K562 (cell line): ENCODE measurements at regions not wholly inside any gene's neighbourhood (a gene's known extent, or its start where the extent isn't known, plus 50 kb on each side); places are given as distances from the start of the nearest gene placed in this dataset.

Experiments
- ATAC-seq: fragments of 200-7000 bp; cut with Tn5 transposase; 3 replicates; pipeline ENCODE4 v1.9.1; 2020; ENCODE audit warnings: moderate library complexity
- BruUV-seq: library from RNA; stranded (reverse); fragments of 400-500 nt; replicated peaks from 2 replicates; lab custom pipeline; 2021; lab: Mats Ljungman, UMichigan
- CTCF ChIA-PET: fragments of 300-600 bp; formaldehyde crosslinking; extraction: SDS; loops from one replicate; lab custom pipeline; 2021; ENCODE audit warnings: low intra/inter-chr PET ratio; lab: Yijun Ruan, JAX
- POLR2A ChIA-PET: fragments of 300-600, 350-650 bp; sonication (Branson Sonifier 250); formaldehyde crosslinking; extraction: SDS; loops from one replicate; lab custom pipeline; 2021; ENCODE audit warnings: antibody characterized with exemption, inconsistent platforms; lab: Yijun Ruan, JAX
- DNase-seq, 4 experiments: peaks; one replicate each; pipeline versions ENCODE4 v3.0.0 to v3.0.0-alpha.2; 2011 to 2018; ENCODE audit warnings: low spot score in 3 of 4, mixed read lengths in 3 of 4; ENCODE audit errors: extremely low read depth in 1 of 4
- FAIRE-seq: peaks from 2 replicates; lab custom pipeline; 2011; peaks lifted over from hg19 to GRCh38; lab: Jason Lieb, UNC
- H2AFZ ChIP-seq: 2 replicates; pipeline ENCODE4 v1.6.0; 2011; ENCODE audit warnings: low read depth, low read length, control low read depth, inconsistent platforms
- H3K27ac ChIP-seq: fragments of 200-600 bp; 3 replicates; pipeline ENCODE4 v1.8.0; 2011; ENCODE audit warnings: low read depth, mild to moderate bottlenecking, control low read depth, inconsistent platforms, low read length, moderate library complexity, mixed read lengths; ENCODE audit errors: extremely low read depth
- H3K27me3 ChIP-seq, 2 experiments: fragments of 300-600 bp in 1 of 2; 2 replicates in 1 of 2; 3 replicates in 1 of 2; pipeline versions ENCODE4 v1.6.0 to v1.8.0; 2011; ENCODE audit warnings: inconsistent platforms in 2 of 2, low read length in 2 of 2, mild to moderate bottlenecking in 1 of 2, mixed read lengths in 1 of 2, moderate library complexity in 1 of 2; ENCODE audit not compliant: control insufficient read depth in 2 of 2, insufficient read depth in 2 of 2
- H3K36me3 ChIP-seq: fragments of 300-600 bp; 3 replicates; pipeline ENCODE4 v1.8.0; 2011; ENCODE audit warnings: mild to moderate bottlenecking, low read length, inconsistent platforms; ENCODE audit not compliant: control insufficient read depth, insufficient read depth
- H3K4me1 ChIP-seq, 2 experiments: fragments of 200-600 bp in 1 of 2; replicated peaks in 1 of 2; 2 replicates in 1 of 2; 3 replicates in 1 of 2; pipeline versions ENCODE4 v1.5.1 to v1.8.0; 2011; ENCODE audit warnings: inconsistent platforms in 2 of 2, low read length in 2 of 2, mild to moderate bottlenecking in 1 of 2, mixed read lengths in 1 of 2, moderate library complexity in 1 of 2; ENCODE audit not compliant: control insufficient read depth in 2 of 2, insufficient read depth in 2 of 2
- H3K4me2 ChIP-seq: 2 replicates; pipeline ENCODE4 v1.6.1; 2011; ENCODE audit warnings: low read length, control low read depth, inconsistent platforms, mixed read lengths; ENCODE audit not compliant: insufficient read depth
- H3K4me3 ChIP-seq: fragments of 200-600 bp; sonication (generic), shearing (Covaris generic); 2 replicates; pipeline ENCODE4 v1.5.1; 2016; ENCODE audit warnings: control low read depth, inconsistent platforms
- H3K79me2 ChIP-seq: fragments of 200-600 bp; 3 replicates; pipeline ENCODE4 v1.8.0; 2011; ENCODE audit warnings: low read length, inconsistent platforms; ENCODE audit not compliant: control insufficient read depth, insufficient read depth
- H3K9ac ChIP-seq, 2 experiments: 2 replicates each; pipeline versions ENCODE4 v1.6.0 to v1.6.1; 2011; ENCODE audit warnings: low read depth in 2 of 2, low read length in 2 of 2, control low read depth in 1 of 2, inconsistent platforms in 1 of 2, mild to moderate bottlenecking in 1 of 2, mixed read lengths in 1 of 2; ENCODE audit not compliant: insufficient read depth in 1 of 2
- H3K9me1 ChIP-seq: one replicate; pipeline ENCODE4 v1.6.0; 2011; ENCODE audit warnings: inconsistent platforms, mild to moderate bottlenecking, low read length, moderate library complexity; ENCODE audit not compliant: control insufficient read depth, insufficient read depth
- H3K9me3 ChIP-seq: replicated peaks from 2 replicates; pipeline ENCODE4 v1.5.1; 2011; ENCODE audit warnings: low read depth, low read length, inconsistent platforms; ENCODE audit not compliant: control insufficient read depth, insufficient read depth
- H4K20me1 ChIP-seq: replicated peaks from 2 replicates; pipeline ENCODE4 v1.6.1; 2011; ENCODE audit warnings: low read length, inconsistent platforms, mixed read lengths; ENCODE audit not compliant: control insufficient read depth, insufficient read depth
- KLF6 ChIP-seq: fragments of 250-450 bp; sonication (Bioruptor Pico); IDR thresholded peaks from 2 replicates; pipeline ENCODE4 v1.4.0; 2020; ENCODE audit warnings: mild to moderate bottlenecking, moderate library complexity, borderline replicate concordance
- NEUROD1 ChIP-seq: fragments of 150-350 bp; IDR thresholded peaks from 2 replicates; pipeline ENCODE4 v1.6.1; 2014; ENCODE audit warnings: borderline replicate concordance, low read length, low read depth; ENCODE audit not compliant: partially characterized antibody
- NFXL1 ChIP-seq: fragments of 450-650 bp; formaldehyde crosslinking; IDR thresholded peaks from 2 replicates; pipeline ENCODE4 v1.4.0; 2021; ENCODE audit warnings: mild to moderate bottlenecking
- NR4A1 ChIP-seq, 2 experiments: fragments of 250-450 bp in 1 of 2; fragments of 450-650 bp in 1 of 2; sonication (Bioruptor Pico) in 1 of 2; IDR thresholded peaks; 2 replicates each; pipeline versions ENCODE4 v1.4.0 to v1.6.1; 2016 to 2020; ENCODE audit warnings: mild to moderate bottlenecking in 2 of 2, missing compliant biosample characterization in 1 of 2, missing genetic modification characterization in 1 of 2, moderate library complexity in 1 of 2
- THRA ChIP-seq: fragments of 450-650 bp; IDR thresholded peaks from 2 replicates; pipeline ENCODE4 v1.6.1; 2017; ENCODE audit warnings: mild to moderate bottlenecking, moderate library complexity
- U2AF2 ChIP-seq: fragments of 200-400 bp; formaldehyde crosslinking; optimal IDR thresholded peaks from 2 replicates; pipeline ENCODE3; 2017; ENCODE audit warnings: low read depth, mild to moderate bottlenecking, low read length
- VEZF1 ChIP-seq: fragments of 200-800 bp; sonication (Bioruptor generic); IDR thresholded peaks from 2 replicates; pipeline ENCODE4 v1.6.1; 2017; ENCODE audit warnings: missing genetic modification characterization, missing compliant biosample characterization
- ZBTB33 ChIP-seq: sonication (generic); formaldehyde crosslinking; IDR thresholded peaks from 2 replicates; pipeline ENCODE4 v1.8.1; 2023; ENCODE audit warnings: mild to moderate bottlenecking, missing genetic modification reagents
- ZNF197 ChIP-seq: fragments of 200-800 bp; sonication (Bioruptor generic); IDR thresholded peaks from 2 replicates; pipeline ENCODE4 v1.6.1; 2016; ENCODE audit warnings: low read depth, missing genetic modification characterization, missing compliant biosample characterization
- ZNF253 ChIP-seq: fragments of 250-450 bp; sonication (Bioruptor Pico); conservative IDR thresholded peaks from 2 replicates; pipeline ENCODE4 v1.6.1; 2021; ENCODE audit warnings: mild to moderate bottlenecking
- WGBS: fragments of 100-300 bp; shearing (Covaris generic); methylation state at CpG from one replicate; pipeline ENCODE4 v1.1.6; 2016; ENCODE audit warnings: low coverage, mixed read lengths; ENCODE audit not compliant: insufficient coverage; ENCODE audit errors: missing lambda C conversion rate; 5-methylcytosine and 5-hydroxymethylcytosine counted together
- in situ Hi-C: fragments of 300-500 bp; cut with MboI; formaldehyde crosslinking; loops from 4 replicates; pipeline ENCODE4 v1.15.0; 2018; ENCODE audit warnings: inconsistent platforms, mixed read lengths
- intact Hi-C: fragments of 100-400 bp; cut with micrococcal nuclease; formaldehyde crosslinking; loops from 2 replicates; pipeline ENCODE4 v1.14.2; 2022

GRCh38 chr5:96294884-96295202 lies 138.2 kb downstream of the PCSK1 start:
- FAIRE-seq (no peak), DNase-seq (no peak), ATAC-seq (no peak)
- no peak for TF ChIP-seq NR4A1 (CRISPR knock-in tag; IDR thresholded peaks at IDR 0.05)
- no peak for TF ChIP-seq NR4A1 (tag; IDR thresholded peaks at IDR 0.05)
- in situ Hi-C loops: no loop called here
- no peaks in the 10 kb centered on the region for H3K9me1 ChIP-seq
- intact Hi-C loops: no loop called here
- H3K36me3 ChIP-seq: no peaks in the 10 kb centered on the region
- ChIA-PET CTCF (no interaction called here), POLR2A (no interaction called here)
- no peaks in the 10 kb centered on the region for H3K9me3 ChIP-seq
- no TSS peak for BruUV-seq
- no peak overlapping the region for H3K4me2 ChIP-seq
- H4K20me1 ChIP-seq: no peaks in the 10 kb centered on the region
- no peak overlapping the region for H2AFZ ChIP-seq
- H3K27ac ChIP-seq: no peak overlapping the region
- no peak overlapping the region for H3K4me3 ChIP-seq
- H3K79me2 ChIP-seq: no peaks in the 10 kb centered on the region
- H3K27me3 ChIP-seq: no peaks in the 10 kb centered on the region
- no peak overlapping the region for H3K9ac ChIP-seq
- H3K4me1 ChIP-seq: no peaks in the 10 kb centered on the region

- in situ Hi-C loops: no loop called here
- no peaks in the 10 kb centered on the region for H3K79me2 ChIP-seq
- H3K9me3 ChIP-seq: no peaks in the 10 kb centered on the region
- FAIRE-seq (no peak), ATAC-seq (no peak), DNase-seq (no peak)
- no peak overlapping the region for H3K4me2 ChIP-seq
- no peaks in the 10 kb centered on the region for H3K9me1 ChIP-seq
- ChIA-PET POLR2A (no interaction called here), CTCF (no interaction called here)
- no peaks in the 10 kb centered on the region for H3K36me3 ChIP-seq
- H3K9ac ChIP-seq: no peak overlapping the region
- no TSS peak for BruUV-seq
- no peaks in the 10 kb centered on the region for H4K20me1 ChIP-seq
- 0% methylated on average over 2 of the region's 2 CpGs for WGBS
- H2AFZ ChIP-seq: no peak overlapping the region
- H3K4me3 ChIP-seq: no peak overlapping the region
- H3K4me1 ChIP-seq: no peaks in the 10 kb centered on the region
- no peaks in the 10 kb centered on the region for H3K27me3 ChIP-seq
- no peak overlapping the region for H3K27ac ChIP-seq
- intact Hi-C loops: no loop called here
- TF ChIP-seq VEZF1 (no peak), ZNF253 (CRISPR knock-in tag) (no peak), KLF6 (CRISPR knock-in tag) (no peak), ZBTB33 (CRISPR knock-in tag) (no peak), U2AF2 (no peak), NEUROD1 (no peak), ZNF197 (no peak), THRA (no peak), NFXL1 (CRISPR knock-in tag) (no peak)
Observed at GRCh38 chr5:96293966-96294883, 138.8 kb downstream of the PCSK1 start.
